ENCODE measurements at regions not wholly inside any gene's neighbourhood (a gene's known extent, or its start where the extent isn't known, plus 50 kb on each side); places are given as distances from the start of the nearest gene placed in this dataset.

GRCh38 chr7:155947051-155947450 is 134.8 kb upstream of the SHH start:
- Histone ChIP-seq H3K36me3 (ENCODE audit: control insufficient read depth, insufficient read depth, low read length) (no peaks in the 10 kb centered on the region), H4K8ac (ENCODE audit: low read depth in 2 of 2, low read length in 2 of 2) (no peak overlapping the region), H3K27me3 (ENCODE audit: control insufficient read depth, insufficient read depth, low read length) (no peaks in the 10 kb centered on the region), H3K4ac (ENCODE audit: low read depth, low read length) (no peak overlapping the region), H3K4me3 (ENCODE audit: insufficient read depth, low read depth, low read length) (no peak overlapping the region), H4K5ac (ENCODE audit: low read depth, low read length) (no peak overlapping the region), H3K56ac (ENCODE audit: extremely low read depth, insufficient read depth, low read length) (no peak overlapping the region), H3K27ac (ENCODE audit: insufficient read depth, low read length) (no peak overlapping the region), H2BK20ac (ENCODE audit: low read depth, low read length) (no peak overlapping the region), H3K23ac (ENCODE audit: low read depth, low read length) (no peak overlapping the region), H3K4me1 (ENCODE audit: control insufficient read depth, insufficient read depth, low read length) (peaks cover 5% of the 10 kb centered on the region), H3K9me1 (ENCODE audit: insufficient read depth, low read length) (no peaks in the 10 kb centered on the region), H4K91ac (ENCODE audit: insufficient read depth, low read depth, low read length) (no peak overlapping the region), H2BK5ac (ENCODE audit: low read depth, low read length, poor library complexity, severe bottlenecking) (no peak overlapping the region), H4K20me1 (ENCODE audit: insufficient read depth, low read length) (no peaks in the 10 kb centered on the region), H2BK15ac (ENCODE audit: low read depth, low read length) (no peak overlapping the region), H3K14ac (replicated peaks; ENCODE audit: low read depth, low read length) (no peak overlapping the region), H3K4me2 (ENCODE audit: low read depth, low read length) (no peak overlapping the region), H3K79me1 (ENCODE audit: low read depth in 1 of 2, low read length in 2 of 2) (no peaks in the 10 kb centered on the region), H2BK120ac (ENCODE audit: low read depth, low read length) (no peak overlapping the region), H2AK9ac (replicated peaks; ENCODE audit: low read depth, low read length, poor library complexity) (no peak overlapping the region), H3K9ac (ENCODE audit: low read depth, low read length) (no peak overlapping the region), H3K18ac (ENCODE audit: low read depth, low read length) (no peak overlapping the region), H2AFZ (replicated peaks; ENCODE audit: low read length, poor library complexity) (no peak overlapping the region), H3K9me3 (ENCODE audit: control insufficient read depth, insufficient read depth, low read length) (peaks cover 14% of the 10 kb centered on the region), H2AK5ac (ENCODE audit: low read depth, low read length) (no peak overlapping the region)
- no peak for ATAC-seq (ENCODE audit: low read depth)
- POLR2A ChIA-PET (ENCODE audit: unreplicated experiment), result no interaction called here
- TF ChIP-seq CHD1 (IDR thresholded peaks at IDR 0.05; ENCODE audit: low read depth, low read length) (no peak), FOS (IDR thresholded peaks at IDR 0.05; ENCODE audit: low read depth, low read length) (no peak), RFX5 (IDR thresholded peaks at IDR 0.05; ENCODE audit: low read depth, low read length) (no peak), USF2 (IDR thresholded peaks at IDR 0.05; ENCODE audit: low read depth, low read length) (no peak), MXI1 (IDR thresholded peaks at IDR 0.05; ENCODE audit: borderline replicate concordance, low read depth, low read length) (no peak), POLR2A (IDR thresholded peaks at IDR 0.05; ENCODE audit: low read depth, low read length) (no peak), NFE2L2 (IDR thresholded peaks at IDR 0.05; ENCODE audit: low read depth, low read length) (no peak), CTCF (conservative IDR thresholded peaks at IDR 0.05; ENCODE audit: low read depth, low read length) (no peak), MAZ (IDR thresholded peaks at IDR 0.05; ENCODE audit: borderline replicate concordance, low read depth, low read length) (no peak), MAFK (IDR thresholded peaks at IDR 0.05; ENCODE audit: low read depth, low read length) (no peak), RAD21 (IDR thresholded peaks at IDR 0.05; ENCODE audit: low read length) (no peak), ELK1 (IDR thresholded peaks at IDR 0.05; ENCODE audit: borderline replicate concordance, low read depth, low read length) (no peak), BHLHE40 (IDR thresholded peaks at IDR 0.05; ENCODE audit: low read depth, low read length) (no peak), RCOR1 (IDR thresholded peaks at IDR 0.05; ENCODE audit: insufficient replicate concordance, low read length) (no peak), SMC3 (IDR thresholded peaks at IDR 0.05; ENCODE audit: low read depth, low read length) (no peak), CEBPB (IDR thresholded peaks at IDR 0.05; ENCODE audit: low read depth, low read length) (no peak)
- dilution Hi-C loops (cut with HindIII; ENCODE audit: low sequenced_read_pairs, unreplicated experiment), result no loop called here
- 76% methylated on average over 6 of the region's 6 CpGs; no CpG with 5 or more reads in 1 of the 2 experiments for WGBS, 2 experiments (ENCODE audit: extremely low coverage in 2 of 2, insufficient read length in 1 of 2)
- CTCF ChIA-PET, result no interaction called here
- DNase-seq, result peak; percentile 54
- in situ Hi-C loops (cut with MboI; ENCODE audit: low sequenced_read_pairs), result no loop called here
- no TSS peak for BruUV-seq (replicated peaks)
- intact Hi-C loops (cut with micrococcal nuclease), result no loop called here
